T-cell (primary cell): ENCODE measurements at regions not wholly inside any gene's neighbourhood (a gene's known extent, or its start where the extent isn't known, plus 50 kb on each side); places are given as distances from the start of the nearest gene placed in this dataset.

Experiments used
- ATAC-seq, 4 experiments: fragments of 200-7000 bp in 3 of 4; fragments of 150-1000 bp in 1 of 4; cut with Tn5 transposase; replicated peaks in 1 of 4; 1 replicate in 3 of 4; 2 replicates in 1 of 4; pipeline ENCODE4 v1.10.0; 2021; ENCODE audit warnings: moderate library complexity in 3 of 4, mild to moderate bottlenecking in 2 of 4, moderate number of reproducible peaks in 1 of 4
- CTCF ChIA-PET, 2 donors: fragments of 300-600 bp; sonication (Branson Sonifier 250); formaldehyde crosslinking; loops; one replicate each; lab custom pipeline; 2022; ENCODE audit warnings: antibody characterized with exemption in 2 of 2; lab: Charles Lee
- POLR2A ChIA-PET, 2 donors: fragments of 300-600 bp; sonication (Branson Sonifier 250); formaldehyde crosslinking; loops; one replicate each; lab custom pipeline; 2022; ENCODE audit warnings: antibody characterized with exemption in 2 of 2; lab: Charles Lee
- DNase-seq, 35 experiments: peaks; one replicate each; pipeline versions ENCODE4 v3.0.0 to v3.0.0-alpha.2; 2013 to 2023
- H3K27ac ChIP-seq: one replicate; pipeline ENCODE4 v1.5.1; 2013; ENCODE audit warnings: low read length
- H3K27me3 ChIP-seq, 2 experiments: replicated peaks in 1 of 2; 1 replicate in 1 of 2; 2 replicates in 1 of 2; pipeline versions ENCODE4 v1.6.1 to v1.7.0; 2013; ENCODE audit warnings: low read length in 1 of 2, mixed read lengths in 1 of 2; ENCODE audit not compliant: control insufficient read depth in 2 of 2, insufficient read depth in 2 of 2; ENCODE audit errors: extremely low read depth in 1 of 2
- H3K36me3 ChIP-seq, 2 donors: 1 replicate in 1 of 2; 2 replicates in 1 of 2; pipeline versions ENCODE4 v1.6.1 to v1.7.0; 2013; ENCODE audit warnings: low read length in 1 of 2; ENCODE audit not compliant: control insufficient read depth in 2 of 2, insufficient read depth in 1 of 2; ENCODE audit errors: extremely low read depth in 1 of 2
- H3K4me1 ChIP-seq, 2 experiments: 1 replicate in 1 of 2; 2 replicates in 1 of 2; pipeline versions ENCODE4 v1.6.1 to v1.7.0; 2013; ENCODE audit warnings: low read length in 2 of 2, mixed read lengths in 1 of 2; ENCODE audit not compliant: insufficient read depth in 2 of 2, control insufficient read depth in 1 of 2; ENCODE audit errors: extremely low read depth in 1 of 2
- H3K4me3 ChIP-seq, 2 donors: 1 replicate in 1 of 2; 2 replicates in 1 of 2; pipeline versions ENCODE4 v1.5.1 to v1.7.0; 2013; ENCODE audit warnings: mild to moderate bottlenecking in 2 of 2, low read length in 1 of 2, moderate library complexity in 1 of 2; ENCODE audit not compliant: control insufficient read depth in 1 of 2; ENCODE audit errors: extremely low read depth in 1 of 2
- H3K9me3 ChIP-seq: 2 replicates; pipeline ENCODE4 v1.7.0; 2013
- H3K27ac Mint-ChIP-seq, 2 donors: one replicate each; pipeline ENCODE4 v1.8.0; 2020 to 2021; ENCODE audit warnings: mild to moderate bottlenecking in 2 of 2, mixed read lengths in 2 of 2
- H3K27me3 Mint-ChIP-seq, 2 donors: one replicate each; pipeline ENCODE4 v1.8.0; 2021 to 2022; ENCODE audit warnings: mixed read lengths in 2 of 2
- H3K36me3 Mint-ChIP-seq: one replicate; pipeline ENCODE4 v1.8.0; 2021; ENCODE audit warnings: mixed read lengths
- H3K4me1 Mint-ChIP-seq, 3 donors: one replicate each; pipeline ENCODE4 v1.8.0; 2020 to 2022; ENCODE audit warnings: mixed read lengths in 3 of 3, mild to moderate bottlenecking in 1 of 3
- H3K4me3 Mint-ChIP-seq, 3 donors: one replicate each; pipeline ENCODE4 v1.8.0; 2020 to 2022; ENCODE audit warnings: mild to moderate bottlenecking in 3 of 3, mixed read lengths in 3 of 3, moderate library complexity in 3 of 3
- H3K9me3 Mint-ChIP-seq, 3 donors: one replicate each; pipeline ENCODE4 v1.8.0; 2020 to 2022; ENCODE audit warnings: mixed read lengths in 3 of 3
- WGBS: methylation state at CpG from one replicate; pipeline ENCODE4 v1.1.5; 2013; ENCODE audit warnings: missing lambda C conversion rate; ENCODE audit not compliant: insufficient coverage; 5-methylcytosine and 5-hydroxymethylcytosine counted together

- Histone ChIP-seq H3K4me3 (no peak overlapping the region), H3K9me3 (no peaks in the 10 kb centered on the region), H3K4me1 (no peaks in the 10 kb centered on the region), H3K27ac (no peak overlapping the region), H3K27me3 (no peaks in the 10 kb centered on the region), H3K36me3 (no peaks in the 10 kb centered on the region)
- no peaks in the 10 kb centered on the region for H3K27me3 Mint-ChIP-seq
- H3K4me3 Mint-ChIP-seq, result no peak overlapping the region
- no peaks in the 10 kb centered on the region for H3K36me3 Mint-ChIP-seq
- ATAC-seq, result no peak
- H3K27ac Mint-ChIP-seq, result no peak overlapping the region
- no peak for DNase-seq
- ChIA-PET CTCF (no interaction called here), POLR2A (no interaction called here)
- WGBS, result no CpG with 5 or more reads among the region's 1 CpG
- no peaks in the 10 kb centered on the region for H3K4me1 Mint-ChIP-seq
- peaks cover 0 to 10% (median 0%) of the 10 kb centered on the region in 3 donors for H3K9me3 Mint-ChIP-seq
Measured at GRCh38 chr4:20126906-20127305, 124.8 kb upstream of the SLIT2 start.

- H3K27ac ChIP-seq, result no peak overlapping the region
- Mint-ChIP-seq H3K9me3 (peaks cover 0 to 8% (median 0%) of the 10 kb centered on the region in 3 donors), H3K27me3 (no peaks in the 10 kb centered on the region), H3K4me1 (no peaks in the 10 kb centered on the region), H3K4me3 (no peak overlapping the region), H3K36me3 (no peaks in the 10 kb centered on the region), H3K27ac (no peak overlapping the region)
- no peak for DNase-seq
- no CpG with 5 or more reads among the region's 3 CpGs for WGBS
- H3K4me1 ChIP-seq, result no peaks in the 10 kb centered on the region
- no peak overlapping the region for H3K4me3 ChIP-seq
- ChIA-PET CTCF (no interaction called here), POLR2A (no interaction called here)
- no peaks in the 10 kb centered on the region for H3K27me3 ChIP-seq
- no peaks in the 10 kb centered on the region for H3K36me3 ChIP-seq
- no peak for ATAC-seq
- no peaks in the 10 kb centered on the region for H3K9me3 ChIP-seq
Measured at GRCh38 chr4:20124317-20125026, 127.2 kb upstream of the SLIT2 start.

- H3K27me3 ChIP-seq, result no peaks in the 10 kb centered on the region
- WGBS, result no CpG with 5 or more reads among the region's 4 CpGs
- Mint-ChIP-seq H3K27me3 (no peaks in the 10 kb centered on the region), H3K36me3 (no peaks in the 10 kb centered on the region), H3K27ac (no peak overlapping the region), H3K9me3 (peaks cover 5 to 8% (median 6%) of the 10 kb centered on the region in 3 donors), H3K4me1 (no peaks in the 10 kb centered on the region), H3K4me3 (no peak overlapping the region)
- no peaks in the 10 kb centered on the region for H3K4me1 ChIP-seq
- ChIA-PET CTCF (no interaction called here), POLR2A (no interaction called here)
- ATAC-seq (no peak), DNase-seq (no peak)
- no peaks in the 10 kb centered on the region for H3K9me3 ChIP-seq
- no peak overlapping the region for H3K27ac ChIP-seq
- no peak overlapping the region for H3K4me3 ChIP-seq
- H3K36me3 ChIP-seq, result no peaks in the 10 kb centered on the region
Measured at GRCh38 chr4:20122198-20122988, 129.3 kb upstream of the SLIT2 start.

GRCh38 chr4:20119141-20119540 is 132.6 kb upstream of the SLIT2 start:
- H3K27ac ChIP-seq, result no peak overlapping the region
- no peak overlapping the region for H3K4me3 ChIP-seq
- Mint-ChIP-seq H3K27me3 (no peaks in the 10 kb centered on the region), H3K9me3 (peaks cover 11 to 17% (median 13%) of the 10 kb centered on the region in 3 donors), H3K27ac (no peak overlapping the region), H3K36me3 (no peaks in the 10 kb centered on the region), H3K4me1 (no peaks in the 10 kb centered on the region), H3K4me3 (no peak overlapping the region)
- DNase-seq (no peak), ATAC-seq (no peak)
- H3K27me3 ChIP-seq, result no peaks in the 10 kb centered on the region
- WGBS, result no CpG with 5 or more reads among the region's 2 CpGs
- H3K36me3 ChIP-seq, result no peaks in the 10 kb centered on the region
- ChIA-PET POLR2A (no interaction called here), CTCF (no interaction called here)
- H3K4me1 ChIP-seq, result no peaks in the 10 kb centered on the region
- no peaks in the 10 kb centered on the region for H3K9me3 ChIP-seq

GRCh38 chr4:20109391-20109790 is 142.3 kb upstream of the SLIT2 start:
- H3K27me3 Mint-ChIP-seq, result no peaks in the 10 kb centered on the region
- DNase-seq (no peak), ATAC-seq (no peak)
- H3K36me3 ChIP-seq, result no peaks in the 10 kb centered on the region
- no peaks in the 10 kb centered on the region for H3K36me3 Mint-ChIP-seq
- no peak overlapping the region for H3K4me3 Mint-ChIP-seq
- no peaks in the 10 kb centered on the region for H3K27me3 ChIP-seq
- no peak overlapping the region for H3K27ac Mint-ChIP-seq
- no peaks in the 10 kb centered on the region for H3K9me3 ChIP-seq
- no peaks in the 10 kb centered on the region for H3K4me1 Mint-ChIP-seq
- no peaks in the 10 kb centered on the region for H3K4me1 ChIP-seq
- ChIA-PET POLR2A (no interaction called here), CTCF (no interaction called here)
- peaks cover 2 to 25% (median 21%) of the 10 kb centered on the region in 3 donors for H3K9me3 Mint-ChIP-seq
- WGBS, result no CpG with 5 or more reads among the region's 3 CpGs
- H3K4me3 ChIP-seq, result no peak overlapping the region
- H3K27ac ChIP-seq, result no peak overlapping the region

GRCh38 chr4:20106921-20107320 is 144.8 kb upstream of the SLIT2 start:
- no peaks in the 10 kb centered on the region for H3K27me3 Mint-ChIP-seq
- H3K36me3 ChIP-seq, result no peaks in the 10 kb centered on the region
- H3K27ac ChIP-seq, result no peak overlapping the region
- ATAC-seq (no peak), DNase-seq (no peak)
- ChIA-PET POLR2A (no interaction called here), CTCF (no interaction called here)
- no peaks in the 10 kb centered on the region for H3K27me3 ChIP-seq
- no peaks in the 10 kb centered on the region for H3K4me1 ChIP-seq
- no peaks in the 10 kb centered on the region for H3K9me3 ChIP-seq
- H3K27ac Mint-ChIP-seq, result no peak overlapping the region
- H3K4me3 Mint-ChIP-seq, result no peak overlapping the region
- no peaks in the 10 kb centered on the region for H3K4me1 Mint-ChIP-seq
- no peak overlapping the region for H3K4me3 ChIP-seq
- no CpG with 5 or more reads among the region's 2 CpGs for WGBS
- H3K9me3 Mint-ChIP-seq, result peaks cover 8 to 20% (median 15%) of the 10 kb centered on the region in 3 donors
- no peaks in the 10 kb centered on the region for H3K36me3 Mint-ChIP-seq
